Skeletal muscle tissue (tissue), 3 donors: ENCODE measurements at regions not wholly inside any gene's neighbourhood (a gene's known extent, or its start where the extent isn't known, plus 50 kb on each side); places are given as distances from the start of the nearest gene placed in this dataset.
A peak's percentile ranks its signal among the peaks of the same experiment; 100 is the strongest.
"Not testable (repeated sequence)": the region's sequence is repeated elsewhere in the genome, so short reads cannot be mapped to it uniquely, and the experiment has no call there.

Experiments
- H3K27ac ChIP-seq: one replicate; pipeline ENCODE4 v1.7.0; 2013; ENCODE audit warnings: mild to moderate bottlenecking, low read depth, low read length, inconsistent platforms
- H3K27me3 ChIP-seq, 3 donors: one replicate each; pipeline ENCODE4 v1.7.0; 2013; ENCODE audit warnings: low read length in 3 of 3; ENCODE audit not compliant: control insufficient read depth in 3 of 3, insufficient read depth in 3 of 3
- H3K36me3 ChIP-seq, 3 donors: one replicate each; pipeline ENCODE4 v1.7.0; 2013; ENCODE audit warnings: low read length in 3 of 3; ENCODE audit not compliant: control insufficient read depth in 3 of 3, insufficient read depth in 3 of 3
- H3K4me1 ChIP-seq, 3 donors: one replicate each; pipeline ENCODE4 v1.7.0; 2013; ENCODE audit warnings: low read length in 3 of 3, mild to moderate bottlenecking in 3 of 3; ENCODE audit not compliant: control insufficient read depth in 3 of 3, insufficient read depth in 3 of 3
- H3K4me3 ChIP-seq, 3 donors: one replicate each; pipeline ENCODE4 v1.7.0; 2013; ENCODE audit warnings: low read length in 3 of 3
- H3K9ac ChIP-seq, 3 donors: one replicate each; pipeline ENCODE4 v1.7.0; 2013; ENCODE audit warnings: low read length in 3 of 3, mild to moderate bottlenecking in 3 of 3, moderate library complexity in 2 of 3, low read depth in 1 of 3
- H3K9me3 ChIP-seq, 3 donors: one replicate each; pipeline ENCODE4 v1.7.0; 2013; ENCODE audit warnings: low read length in 3 of 3; ENCODE audit not compliant: control insufficient read depth in 3 of 3
- donor health status: Osteomylitis.

DNA sequence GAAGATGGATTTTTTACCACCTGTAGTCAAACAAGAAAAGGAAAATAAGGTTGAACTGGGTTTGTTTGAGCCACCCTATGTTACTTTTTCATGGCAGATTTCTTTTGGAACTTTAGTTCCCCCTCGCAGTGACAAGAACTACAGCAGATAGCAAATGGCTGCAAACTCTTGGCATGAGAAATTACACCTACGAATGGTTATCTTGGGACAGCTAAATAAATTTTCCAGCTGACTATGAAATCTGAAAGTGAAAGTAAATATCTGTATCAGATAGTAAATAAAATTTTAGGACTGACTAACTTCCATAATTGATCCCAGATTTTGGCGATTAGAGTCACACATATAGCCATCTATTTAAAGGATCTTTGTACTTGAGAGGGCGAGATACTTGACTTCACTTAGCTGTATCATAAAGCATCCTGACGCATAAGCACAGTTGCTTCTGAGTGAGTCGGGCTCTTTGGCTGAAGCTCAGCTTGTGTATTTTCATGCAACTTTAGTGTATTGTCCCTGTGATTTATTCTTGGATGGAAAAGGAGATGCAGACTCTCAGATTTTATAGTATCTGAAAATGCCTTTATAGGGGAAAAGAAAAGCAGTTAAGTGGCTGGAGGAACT is 125.3 kb upstream of the B3GAT2 start:
- Histone ChIP-seq H3K9me3 (peaks cover 0 to 10% (median 0%) of the 10 kb centered on the region in 3 donors), H3K4me3 (peak overlapping the region in 2 of 3 donors; percentile 4 to 38), H3K27ac (no peak overlapping the region), H3K4me1 (peaks cover 0 to 9% (median 7%) of the 10 kb centered on the region in 3 donors), H3K9ac (peak overlapping the region in 1 of 3 donors; percentile 24), H3K36me3 (no peaks in the 10 kb centered on the region), H3K27me3 (no peaks in the 10 kb centered on the region)

DNA sequence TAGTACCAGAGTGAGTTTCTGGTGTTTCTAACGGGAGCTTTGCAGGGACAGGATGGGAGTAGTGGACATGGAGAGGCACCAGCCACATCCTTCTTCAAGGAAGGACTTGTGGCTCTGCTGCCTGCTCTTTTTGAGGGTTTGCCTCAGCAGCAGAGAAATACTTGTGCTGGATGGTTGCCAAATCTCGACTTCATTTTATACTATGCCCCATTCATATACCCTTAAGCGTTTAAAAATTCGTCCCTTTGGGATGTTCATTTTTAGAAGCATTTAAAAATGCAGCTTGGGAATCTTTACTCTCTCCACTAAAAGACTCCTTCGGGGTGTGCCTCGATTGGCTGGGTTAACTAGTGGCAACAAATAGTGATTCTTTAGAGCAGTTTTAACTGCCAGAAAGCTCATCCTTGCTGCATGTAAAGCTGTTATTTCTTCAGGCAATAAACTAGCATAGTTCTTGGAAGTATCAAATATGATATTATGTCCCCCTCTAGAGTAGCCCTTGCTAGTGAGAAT is 126.5 kb upstream of the B3GAT2 start:
- H3K27ac ChIP-seq, result no peak overlapping the region
- H3K36me3 ChIP-seq, result no peaks in the 10 kb centered on the region
- H3K4me1 ChIP-seq, result peaks cover 0 to 9% (median 7%) of the 10 kb centered on the region in 3 donors
- H3K27me3 ChIP-seq, result no peaks in the 10 kb centered on the region
- no peak overlapping the region for H3K9ac ChIP-seq
- peaks cover 0 to 1% (median 0%) of the 10 kb centered on the region in 3 donors for H3K9me3 ChIP-seq
- no peak overlapping the region for H3K4me3 ChIP-seq

- Histone ChIP-seq H3K36me3 (no peaks in the 10 kb centered on the region), H3K27ac (no peak overlapping the region), H3K9ac (no peak overlapping the region), H3K27me3 (no peaks in the 10 kb centered on the region), H3K4me3 (no peak overlapping the region), H3K4me1 (peaks cover 0 to under 1% (median 0%) of the 10 kb centered on the region in 3 donors), H3K9me3 (no peaks in the 10 kb centered on the region)
Measured at GRCh38 chr6:71088166-71088565, 131.3 kb upstream of the B3GAT2 start.

GRCh38 chr6:71090217-71090616 is 133.4 kb upstream of the B3GAT2 start:
- Histone ChIP-seq H3K4me1 (no peaks in the 10 kb centered on the region), H3K9me3 (no peaks in the 10 kb centered on the region), H3K27me3 (no peaks in the 10 kb centered on the region), H3K4me3 (no peak overlapping the region), H3K36me3 (no peaks in the 10 kb centered on the region), H3K9ac (no peak overlapping the region), H3K27ac (no peak overlapping the region)

DNA sequence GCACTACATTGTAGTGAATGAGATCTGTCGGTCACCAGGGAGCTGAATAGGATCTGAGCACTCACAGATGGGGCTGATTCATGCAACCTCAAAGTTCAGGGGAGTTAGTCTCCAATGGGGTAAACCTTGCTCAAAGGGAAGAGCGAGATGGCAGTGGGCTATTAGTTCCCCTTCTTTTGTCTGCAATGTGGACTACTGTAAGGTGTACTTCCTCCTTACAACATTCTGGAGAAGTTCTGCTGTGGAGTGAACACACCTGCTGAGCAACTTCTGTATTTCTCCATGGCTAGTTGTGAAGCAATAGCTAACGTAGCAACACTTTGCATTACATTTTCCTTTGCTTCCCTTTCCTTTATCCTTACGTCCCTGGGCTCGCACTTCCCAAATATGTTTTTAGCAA is 134.3 kb upstream of the B3GAT2 start:
- H3K4me3 ChIP-seq, result no peak overlapping the region
- H3K27ac ChIP-seq, result no peak overlapping the region
- no peaks in the 10 kb centered on the region for H3K27me3 ChIP-seq
- H3K9ac ChIP-seq, result no peak overlapping the region
- H3K4me1 ChIP-seq, result no peaks in the 10 kb centered on the region
- no peaks in the 10 kb centered on the region for H3K36me3 ChIP-seq
- no peaks in the 10 kb centered on the region for H3K9me3 ChIP-seq

DNA sequence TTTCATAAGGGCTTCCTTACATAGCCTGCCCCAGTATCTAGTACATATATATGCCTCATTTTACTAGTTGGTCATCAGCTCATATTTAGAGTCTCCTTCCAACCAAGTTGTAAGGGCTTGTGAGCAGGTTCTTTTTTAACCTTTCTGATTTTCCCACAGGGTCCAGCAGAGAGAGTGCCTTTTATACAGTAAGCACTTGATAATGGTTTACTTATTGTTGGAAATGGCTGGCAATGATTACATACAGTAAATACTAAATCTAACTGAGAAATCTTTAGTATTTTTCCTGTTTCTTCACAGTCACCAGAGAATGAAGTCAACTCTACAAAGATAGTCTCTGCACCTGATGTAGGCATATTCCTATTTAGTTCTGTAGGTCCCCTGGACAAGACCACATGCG is 135.1 kb upstream of the B3GAT2 start:
- Histone ChIP-seq H3K9ac (no peak overlapping the region), H3K4me3 (no peak overlapping the region), H3K9me3 (no peaks in the 10 kb centered on the region), H3K27me3 (no peaks in the 10 kb centered on the region), H3K36me3 (no peaks in the 10 kb centered on the region), H3K27ac (no peak overlapping the region), H3K4me1 (no peaks in the 10 kb centered on the region)

GRCh38 chr6:71097264-71097663 is 140.4 kb upstream of the B3GAT2 start:
- not testable (repeated sequence) for H3K27me3 ChIP-seq, H3K9me3 ChIP-seq, H3K36me3 ChIP-seq, H3K27ac ChIP-seq, H3K9ac ChIP-seq, H3K4me3 ChIP-seq, H3K4me1 ChIP-seq

GRCh38 chr6:71099649-71100048 is 142.8 kb upstream of the B3GAT2 start:
- Histone ChIP-seq H3K9me3 (peaks cover 0 to 3% (median 0%) of the 10 kb centered on the region in 3 donors), H3K27ac (no peak overlapping the region), H3K4me3 (no peak overlapping the region), H3K27me3 (no peaks in the 10 kb centered on the region), H3K9ac (no peak overlapping the region), H3K4me1 (no peaks in the 10 kb centered on the region), H3K36me3 (no peaks in the 10 kb centered on the region)

- Histone ChIP-seq H3K27me3 (no peaks in the 10 kb centered on the region), H3K4me3 (no peak overlapping the region), H3K4me1 (peaks cover 3 to 4% (median 4%) of the 10 kb centered on the region in 3 donors), H3K9ac (no peak overlapping the region), H3K27ac (no peak overlapping the region), H3K36me3 (no peaks in the 10 kb centered on the region), H3K9me3 (peaks cover 0 to 3% (median 0%) of the 10 kb centered on the region in 3 donors)
Measured at GRCh38 chr6:71103130-71103529, 146.3 kb upstream of the B3GAT2 start.

GRCh38 chr6:71103641-71104040 is 146.8 kb upstream of the B3GAT2 start:
- Histone ChIP-seq H3K4me3 (no peak overlapping the region), H3K9ac (no peak overlapping the region), H3K27ac (no peak overlapping the region), H3K36me3 (no peaks in the 10 kb centered on the region), H3K27me3 (no peaks in the 10 kb centered on the region), H3K9me3 (peaks cover 0 to 3% (median 0%) of the 10 kb centered on the region in 3 donors), H3K4me1 (peaks cover 3 to 4% (median 4%) of the 10 kb centered on the region in 3 donors)
